D341Med (cell line): ENCODE measurements at regions not wholly inside any gene's neighbourhood (a gene's known extent, or its start where the extent isn't known, plus 50 kb on each side); places are given as distances from the start of the nearest gene placed in this dataset.
"Not testable (repeated sequence)": the region's sequence is repeated elsewhere in the genome, so short reads cannot be mapped to it uniquely, and the experiment has no call there.

Experiments used
- DNase-seq: peaks from one replicate; pipeline ENCODE4 v3.0.0; 2012; ENCODE audit warnings: low spot score

DNA sequence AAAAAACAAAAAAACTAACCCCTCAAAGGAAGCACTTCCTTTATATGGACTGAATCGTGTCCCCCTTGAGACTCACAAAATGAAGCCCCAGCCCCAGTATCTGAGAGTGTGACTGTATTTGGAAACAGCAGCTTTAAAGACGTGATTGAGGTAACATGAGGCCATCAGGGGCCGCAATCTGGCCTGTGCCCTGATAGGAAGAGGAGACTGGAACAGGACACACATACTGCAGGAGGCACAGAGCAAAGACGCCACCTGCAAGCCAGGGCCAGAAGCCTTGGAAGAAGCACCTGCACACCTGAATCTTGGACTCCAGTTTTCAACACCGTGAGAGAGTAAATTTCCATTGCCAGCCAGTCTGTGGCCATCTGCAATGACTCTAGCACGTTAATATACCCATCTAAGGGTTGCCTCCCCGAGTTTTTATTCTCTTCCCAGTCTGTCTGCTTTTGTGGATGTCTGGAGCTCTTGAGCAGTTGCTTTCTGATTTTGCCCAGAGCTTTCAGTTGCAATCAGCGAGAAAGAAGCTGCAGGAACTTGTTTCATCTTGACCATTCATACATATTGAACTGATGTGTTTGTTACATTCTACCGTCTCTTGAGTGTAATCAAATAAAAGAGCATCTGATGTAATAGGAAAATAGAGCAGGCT, 775.8 kb upstream of the TPTE start:
- not testable (repeated sequence) for DNase-seq

GRCh38 chr21:9746311-9746710, 775.1 kb upstream of the TPTE start:
- DNase-seq = not testable (repeated sequence)

DNA sequence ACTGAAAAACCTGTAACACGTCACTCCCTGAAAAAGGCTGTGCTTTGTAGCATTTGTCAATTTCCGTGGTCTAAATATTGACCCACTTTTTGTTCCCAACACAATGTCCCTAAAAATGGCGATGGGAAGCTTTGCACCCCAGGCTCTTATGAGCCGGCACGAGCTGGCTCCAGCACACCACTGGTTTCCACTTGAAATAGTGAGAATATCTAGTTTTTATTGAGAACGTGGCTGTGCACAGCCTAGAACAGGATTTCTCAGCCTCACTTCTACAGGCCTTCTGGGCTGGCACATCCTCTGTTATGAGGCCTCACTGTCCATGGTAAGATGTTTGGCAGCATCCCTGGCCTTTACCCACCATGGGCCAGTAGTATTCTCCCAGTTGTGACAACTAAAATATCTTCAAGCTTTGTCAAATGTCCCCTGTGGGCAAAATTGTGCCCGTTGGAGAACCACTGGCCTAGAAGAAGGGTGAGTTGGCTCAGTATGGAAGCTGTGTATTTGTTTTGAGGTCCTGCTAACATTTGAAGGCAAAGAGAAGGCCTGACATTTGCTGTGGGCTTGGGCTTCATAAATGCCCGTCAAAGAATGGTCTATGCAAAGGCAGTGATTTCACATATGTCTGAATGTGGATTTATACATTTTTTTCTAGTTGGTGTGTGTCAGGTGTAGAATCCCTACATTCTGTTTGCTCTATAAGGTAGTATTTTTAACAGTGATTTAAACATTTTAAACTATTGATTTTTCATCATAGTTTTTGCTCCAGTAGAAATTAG, 774.4 kb upstream of the TPTE start:
- DNase-seq = not testable (repeated sequence)

GRCh38 chr21:9747870-9748269, 773.5 kb upstream of the TPTE start:
- DNase-seq = not testable (repeated sequence)

- not testable (repeated sequence) for DNase-seq
Observed at GRCh38 chr21:9748451-9748850, 772.9 kb upstream of the TPTE start.

DNA sequence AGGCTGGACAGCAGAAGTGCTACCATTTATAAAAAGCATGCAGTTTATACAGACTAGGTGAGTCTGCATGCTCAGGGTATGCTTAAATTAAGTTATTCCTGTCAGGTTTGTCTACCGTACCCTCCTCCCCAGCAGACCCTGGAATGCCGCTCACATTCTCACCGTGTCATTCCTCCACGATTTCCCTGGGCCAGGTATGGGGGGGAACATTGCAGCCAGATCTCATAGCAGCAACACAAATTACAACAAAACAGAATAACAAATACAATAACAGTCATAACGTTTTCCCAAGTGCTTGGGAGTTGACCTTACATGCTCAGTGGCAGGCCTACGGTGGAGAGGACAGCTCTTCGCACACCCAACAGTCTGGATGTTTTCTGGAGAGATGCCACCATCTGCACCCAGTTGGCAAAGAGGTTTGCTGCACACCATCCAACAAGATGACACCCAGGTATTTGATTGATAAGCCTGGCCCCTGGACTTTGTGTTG, 771.6 kb upstream of the TPTE start:
- DNase-seq = not testable (repeated sequence)

DNA sequence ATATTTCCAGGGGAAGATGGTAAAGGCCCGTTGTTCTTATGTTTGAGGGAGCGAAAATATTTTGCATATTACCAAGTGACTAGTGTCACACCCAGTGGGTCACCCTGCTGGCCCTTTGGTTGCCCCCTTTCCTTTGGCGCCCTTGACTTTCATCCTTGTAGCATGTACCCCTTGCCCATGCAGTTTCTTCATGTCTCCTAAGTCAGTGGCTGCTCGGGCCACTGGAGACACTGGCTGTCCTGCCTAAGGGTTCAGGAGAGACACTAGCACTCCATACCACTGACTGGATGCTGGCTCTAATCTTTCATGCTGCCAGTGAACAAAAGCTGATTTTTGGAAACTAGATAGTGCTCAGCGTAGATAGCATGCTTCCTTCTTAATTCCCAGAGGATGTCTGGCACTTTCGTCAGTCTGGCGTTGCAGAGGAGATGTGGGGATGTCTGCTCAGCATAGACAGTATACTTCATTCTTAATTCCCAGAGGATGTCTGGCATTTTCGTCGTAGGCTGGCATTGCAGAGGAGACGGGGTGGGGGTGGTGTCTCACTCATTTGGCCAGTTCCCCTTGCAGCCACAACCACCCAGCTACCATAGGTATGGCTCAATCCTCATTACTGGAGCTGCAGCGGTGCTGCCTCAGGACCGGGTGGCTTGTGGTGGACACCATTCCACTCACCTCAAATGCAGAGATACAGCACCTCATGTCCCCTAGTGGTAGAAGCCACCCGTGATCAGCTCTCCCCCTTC, 770.9 kb upstream of the TPTE start:
- no peak for DNase-seq

- DNase-seq = not testable (repeated sequence)
Observed at GRCh38 chr21:9751087-9751585, 770.2 kb upstream of the TPTE start.

GRCh38 chr21:9752028-9752427, 769.4 kb upstream of the TPTE start:
- not testable (repeated sequence) for DNase-seq

DNA sequence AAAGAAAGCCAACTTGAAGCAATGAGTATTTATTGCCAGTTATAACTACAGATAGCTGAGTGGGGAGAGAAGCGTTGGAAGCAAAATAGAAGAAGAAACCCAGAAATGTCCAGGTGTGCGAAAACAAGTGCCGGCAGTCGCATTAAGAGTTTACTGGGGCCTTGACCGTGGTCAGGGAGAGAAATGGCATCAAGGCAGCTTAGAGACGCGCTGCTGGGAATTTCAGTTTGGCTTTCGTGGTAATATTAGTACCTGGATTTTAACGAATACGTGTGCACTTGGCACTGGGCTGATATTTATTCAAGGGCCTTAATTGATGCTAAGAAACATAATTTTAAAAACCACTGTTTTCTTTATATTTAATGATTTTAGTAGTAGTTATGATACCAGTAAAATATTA, 767.9 kb upstream of the TPTE start:
- DNase-seq = not testable (repeated sequence)

- DNase-seq = no peak
Observed at GRCh38 chr21:9753943-9754342, 767.4 kb upstream of the TPTE start.

- not testable (repeated sequence) for DNase-seq
Observed at GRCh38 chr21:9754434-9754833, 766.9 kb upstream of the TPTE start.

DNA sequence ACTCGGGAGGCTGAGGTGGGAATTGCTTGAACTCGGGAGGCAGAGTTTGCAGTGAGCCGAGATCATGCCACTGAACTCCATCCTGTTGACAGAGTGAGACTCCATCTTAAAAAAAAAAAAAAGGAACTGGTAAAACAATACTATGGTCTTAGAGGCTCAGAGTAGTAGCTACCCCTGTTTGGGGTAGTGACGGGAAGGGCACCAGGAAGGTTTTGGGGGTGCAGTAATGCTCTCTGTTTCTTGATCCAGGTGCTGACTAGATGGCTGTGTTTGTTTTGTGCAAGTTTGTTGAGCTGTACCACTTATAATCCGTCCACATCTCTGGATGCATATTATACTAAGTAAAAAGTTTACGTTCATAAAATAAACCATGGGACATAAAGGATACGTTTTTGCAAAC, 765.8 kb upstream of the TPTE start:
- DNase-seq = no peak

DNA sequence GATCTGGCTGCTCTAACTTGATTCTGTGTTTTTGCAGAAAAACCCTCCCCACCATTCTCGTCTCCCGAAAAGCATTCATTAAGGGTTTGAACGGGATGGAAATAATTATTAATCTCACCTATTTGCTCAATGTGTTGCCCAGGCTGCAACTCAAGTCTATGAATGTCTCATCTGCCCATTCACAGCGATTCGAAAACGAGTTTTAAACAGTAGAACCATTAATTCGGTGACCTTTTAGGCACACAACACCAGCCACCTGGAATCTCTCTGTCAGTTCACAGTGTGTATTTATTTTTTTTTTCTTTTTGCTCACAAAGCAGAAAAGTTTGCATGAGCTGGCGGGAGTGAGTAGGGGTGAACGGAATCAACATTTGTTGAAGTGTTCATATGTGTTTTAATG, 764.7 kb upstream of the TPTE start:
- DNase-seq = no peak

DNA sequence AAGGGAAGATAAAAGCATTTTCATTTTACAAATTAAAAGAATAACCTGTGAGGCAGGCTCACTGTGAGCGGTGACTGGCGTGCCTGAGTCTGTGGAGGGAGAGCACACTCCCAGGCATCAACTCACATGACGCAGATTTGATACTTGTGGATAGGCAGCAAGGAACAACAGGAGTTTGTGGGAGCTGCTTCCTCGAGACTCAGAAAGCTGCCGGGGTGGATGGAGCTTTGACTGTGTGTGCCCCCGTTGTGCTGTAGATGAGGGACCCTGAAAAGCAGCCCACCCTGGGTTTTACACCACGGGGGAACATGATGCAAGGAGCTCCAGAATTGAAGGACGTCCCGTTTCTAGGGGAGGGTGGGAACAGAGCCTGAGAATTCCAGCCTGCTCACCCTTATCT, 764.3 kb upstream of the TPTE start:
- DNase-seq = not testable (repeated sequence)

GRCh38 chr21:9757572-9757971, 763.8 kb upstream of the TPTE start:
- not testable (repeated sequence) for DNase-seq

GRCh38 chr21:9758141-9758540, 763.2 kb upstream of the TPTE start:
- no peak for DNase-seq

DNA sequence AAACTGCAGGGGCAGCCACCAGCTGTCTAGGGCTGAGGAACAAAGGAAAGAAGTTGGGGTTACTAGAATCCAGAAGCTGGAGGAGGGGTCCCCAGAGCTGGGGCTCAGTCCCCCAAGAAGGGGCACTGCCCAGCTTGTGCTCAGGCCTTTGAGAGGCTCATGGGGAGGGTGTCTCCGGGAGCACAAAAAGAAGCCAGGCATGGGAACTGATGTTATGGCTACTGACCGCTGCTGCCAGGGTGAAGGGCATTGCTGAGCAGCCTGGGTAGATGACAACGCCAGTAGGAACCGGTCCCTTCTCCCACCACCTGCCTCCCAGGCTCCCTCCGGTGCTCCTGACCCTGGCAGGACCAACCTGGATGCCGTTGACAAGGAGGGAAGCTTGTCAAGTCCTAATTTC, 762.5 kb upstream of the TPTE start:
- no peak for DNase-seq

DNA sequence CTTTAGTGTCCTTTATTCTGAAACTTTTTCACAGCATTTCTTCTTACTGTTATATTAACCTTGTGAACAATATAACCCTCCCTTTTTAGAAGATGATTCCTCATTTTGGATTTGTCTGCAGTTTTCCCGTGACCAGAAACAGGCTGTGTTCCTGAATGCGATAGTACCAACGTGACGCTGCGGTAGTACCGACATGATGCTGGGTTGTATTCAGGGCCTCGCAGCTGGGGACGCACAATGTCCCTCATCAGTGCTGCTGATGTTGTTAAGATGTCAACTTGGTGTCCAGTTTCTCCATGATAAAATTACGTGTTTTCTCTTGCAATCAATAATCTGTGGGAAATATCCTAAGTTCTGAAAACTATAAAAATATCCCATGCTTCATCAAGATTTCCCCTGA, 761.4 kb upstream of the TPTE start:
- DNase-seq = no peak

DNA sequence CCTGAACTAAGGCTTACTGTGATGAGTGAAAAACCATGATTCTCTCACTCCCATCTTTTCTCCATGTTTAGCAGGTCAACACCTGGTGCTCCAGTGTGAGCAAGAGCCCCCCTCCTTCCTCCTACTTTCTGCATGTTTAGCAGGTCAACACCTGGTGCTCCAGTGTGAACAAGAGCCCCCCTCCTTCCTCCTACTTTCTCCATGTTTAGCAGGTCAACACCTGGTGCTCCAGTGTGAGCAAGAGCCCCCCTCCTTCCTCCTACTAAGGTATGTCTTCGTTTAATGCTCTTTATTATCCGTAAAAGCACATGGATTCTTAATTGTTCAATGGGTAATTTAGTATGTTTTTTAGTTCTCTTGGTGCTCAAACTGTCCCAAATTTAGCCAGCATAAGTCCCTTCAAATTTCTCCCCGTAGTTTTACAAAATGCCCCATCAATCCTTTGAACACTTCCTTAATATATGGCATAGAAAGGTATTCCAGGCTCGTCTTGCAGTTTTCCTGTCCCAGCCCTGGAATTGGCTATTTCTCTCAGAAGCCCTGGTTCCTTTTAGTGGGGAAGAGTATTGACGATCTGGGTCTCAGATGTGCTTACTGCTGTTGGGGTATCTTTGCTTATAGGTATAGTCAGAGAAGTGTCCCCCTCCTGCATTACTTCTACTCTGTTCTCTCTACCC, 760.8 kb upstream of the TPTE start:
- no peak for DNase-seq

GRCh38 chr21:9763306-9763705, 758.1 kb upstream of the TPTE start:
- no peak for DNase-seq

DNA sequence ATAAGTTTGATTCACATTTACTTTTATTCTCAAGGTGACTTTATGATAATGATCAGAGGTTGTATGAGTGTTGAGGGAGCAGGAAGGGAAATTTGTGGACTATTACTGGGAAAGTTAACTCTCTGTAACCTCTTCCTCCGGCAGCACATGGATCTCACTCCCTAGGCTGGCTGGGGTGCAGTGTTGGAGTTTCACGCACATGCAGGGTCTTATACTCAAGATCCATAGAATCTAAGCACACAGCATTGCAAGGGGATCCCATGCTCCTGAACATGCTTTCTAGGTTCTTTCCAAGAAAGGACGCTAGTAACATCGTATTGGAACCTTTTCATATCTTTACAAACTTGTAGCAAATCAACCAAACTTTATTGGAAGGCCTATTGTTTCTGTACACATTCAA, 757.6 kb upstream of the TPTE start:
- no peak for DNase-seq
